ENCODE measurements at regions not wholly inside any gene's neighbourhood (a gene's known extent, or its start where the extent isn't known, plus 50 kb on each side); places are given as distances from the start of the nearest gene placed in this dataset.
"Not testable (repeated sequence)": the region's sequence is repeated elsewhere in the genome, so short reads cannot be mapped to it uniquely, and the experiment has no call there.

GRCh38 chr5:15383469-15383868 is 116.5 kb upstream of the FBXL7 start:
- peak; percentile 21 for DNase-seq

DNA sequence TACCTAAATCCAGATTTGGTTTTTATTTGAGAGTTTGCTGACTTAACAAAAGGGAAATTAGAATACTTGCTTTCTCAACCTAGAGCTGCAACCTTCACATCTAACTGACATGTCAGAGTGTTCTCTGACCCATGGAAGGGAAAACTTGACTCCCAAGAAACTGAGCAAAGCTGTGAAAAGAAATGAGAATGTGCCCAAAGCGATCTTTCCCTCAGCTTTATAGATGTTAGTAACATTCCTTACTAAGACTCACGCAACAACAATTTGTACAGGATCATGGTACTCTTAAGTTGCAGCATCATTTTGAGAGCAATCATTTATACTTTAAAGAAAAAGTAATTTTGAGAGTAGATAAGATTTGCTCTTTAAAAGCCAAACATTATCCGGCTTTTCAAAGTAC is 117.0 kb upstream of the FBXL7 start:
- no peak for DNase-seq

DNA sequence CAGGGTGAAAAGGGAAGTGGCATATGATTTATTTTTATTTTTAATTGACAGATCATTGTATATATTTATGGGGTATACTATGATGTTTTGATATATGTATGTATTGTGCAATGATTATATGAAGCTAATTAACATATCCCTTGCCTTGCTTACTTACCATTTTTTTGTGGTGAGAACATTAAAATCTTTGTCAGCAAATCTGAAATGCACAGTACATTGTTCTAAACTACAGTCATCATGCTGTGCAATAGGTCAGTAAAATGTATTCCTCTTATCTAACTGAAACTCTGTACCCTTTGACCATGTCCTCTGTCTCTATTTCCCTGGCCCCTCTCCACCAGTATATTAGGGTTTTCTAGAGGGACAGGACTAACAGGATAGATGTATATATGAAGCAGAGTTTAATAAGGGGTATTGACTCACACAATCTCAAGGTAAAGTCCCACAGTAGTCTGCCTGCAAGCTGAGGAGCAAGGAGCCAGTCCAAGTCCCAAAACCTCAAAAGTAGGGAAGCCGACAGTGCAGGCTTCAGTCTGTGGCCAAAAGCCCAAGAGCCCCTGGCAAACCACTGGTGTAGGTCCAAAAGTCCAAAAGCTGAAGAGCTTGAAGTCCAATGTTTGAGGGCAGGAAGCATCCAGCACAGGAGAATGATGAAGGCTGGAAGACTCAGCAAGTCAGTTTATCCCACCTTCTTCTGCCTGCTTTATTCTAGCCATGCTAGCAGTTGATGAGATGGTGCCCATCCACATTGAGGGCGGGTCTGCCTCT is 122.2 kb upstream of the FBXL7 start:
- no peak for DNase-seq

DNA sequence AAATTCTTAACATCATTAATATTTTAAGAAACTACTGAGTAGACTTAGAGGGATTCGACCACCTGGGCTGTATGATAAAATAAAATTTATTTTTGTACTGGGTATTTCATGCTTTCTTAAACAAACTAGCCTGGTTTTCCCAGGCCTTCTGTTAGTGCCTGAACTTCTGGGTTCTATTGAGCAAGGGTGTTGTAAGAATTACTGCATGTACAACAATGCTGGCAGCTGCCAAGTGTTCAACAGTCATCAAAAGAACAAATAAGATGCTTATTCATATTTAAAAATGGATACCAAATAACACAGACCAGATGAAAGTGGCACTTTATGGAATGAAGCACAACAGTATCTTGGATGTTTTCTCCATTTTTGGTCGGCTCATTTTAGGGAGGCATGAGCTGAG is 123.2 kb upstream of the FBXL7 start:
- no peak for DNase-seq

DNA sequence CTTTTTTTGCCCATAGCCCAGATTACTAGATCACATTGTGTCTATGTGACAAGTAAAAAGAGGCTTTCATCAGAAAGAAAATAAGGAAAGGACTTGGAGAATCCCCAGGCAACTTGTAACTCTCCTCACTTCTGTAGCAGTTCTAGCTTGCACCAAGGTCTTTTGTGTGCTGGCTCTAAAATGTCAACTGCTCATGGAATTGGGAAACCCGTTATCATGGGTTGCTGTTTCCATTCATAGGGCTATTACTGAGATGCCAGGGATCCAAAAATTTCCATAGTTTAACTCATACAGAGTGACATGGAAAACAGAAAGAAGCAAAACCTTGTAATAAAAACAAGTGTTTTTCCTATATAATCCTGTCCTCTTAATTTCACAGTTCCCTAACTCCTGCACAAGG is 123.9 kb upstream of the FBXL7 start:
- DNase-seq = no peak

- no peak for DNase-seq
Observed at GRCh38 chr5:15375559-15375958, 124.4 kb upstream of the FBXL7 start.

GRCh38 chr5:15374886-15375285 is 125.1 kb upstream of the FBXL7 start:
- no peak for DNase-seq

GRCh38 chr5:15373151-15373550 is 126.8 kb upstream of the FBXL7 start:
- DNase-seq = no peak

DNA sequence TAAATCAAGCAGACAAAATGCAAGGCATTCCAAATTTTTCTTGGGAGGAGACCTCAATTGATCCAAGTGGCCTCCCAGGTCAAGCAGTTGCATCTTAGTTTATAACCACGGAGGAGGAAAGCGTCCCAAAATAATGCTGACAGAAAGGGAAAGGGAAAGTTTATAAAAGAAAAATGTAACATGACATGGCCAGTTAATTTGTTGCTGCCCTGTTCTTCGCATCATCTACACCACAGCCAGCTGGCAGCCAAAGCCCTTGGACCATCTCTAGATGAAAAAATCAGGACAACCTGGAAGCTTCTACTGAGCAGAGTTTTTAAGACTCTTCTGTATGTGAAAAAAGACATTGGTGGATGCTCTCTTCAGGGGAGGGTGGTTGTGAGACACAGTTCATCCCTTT is 128.8 kb upstream of the FBXL7 start:
- DNase-seq = peak; percentile 37

GRCh38 chr5:15368835-15369234 is 131.1 kb upstream of the FBXL7 start:
- DNase-seq = no peak

- no peak for DNase-seq
Observed at GRCh38 chr5:15367489-15367888, 132.5 kb upstream of the FBXL7 start.

GRCh38 chr5:15366676-15367391 is 133.1 kb upstream of the FBXL7 start:
- peak; percentile 40 for DNase-seq

GRCh38 chr5:15365070-15365469 is 134.9 kb upstream of the FBXL7 start:
- DNase-seq = no peak

- DNase-seq = no peak
Observed at GRCh38 chr5:15363601-15364000, 136.4 kb upstream of the FBXL7 start.

GRCh38 chr5:15357092-15357453 is 142.9 kb upstream of the FBXL7 start:
- DNase-seq = not testable (repeated sequence)

DNA sequence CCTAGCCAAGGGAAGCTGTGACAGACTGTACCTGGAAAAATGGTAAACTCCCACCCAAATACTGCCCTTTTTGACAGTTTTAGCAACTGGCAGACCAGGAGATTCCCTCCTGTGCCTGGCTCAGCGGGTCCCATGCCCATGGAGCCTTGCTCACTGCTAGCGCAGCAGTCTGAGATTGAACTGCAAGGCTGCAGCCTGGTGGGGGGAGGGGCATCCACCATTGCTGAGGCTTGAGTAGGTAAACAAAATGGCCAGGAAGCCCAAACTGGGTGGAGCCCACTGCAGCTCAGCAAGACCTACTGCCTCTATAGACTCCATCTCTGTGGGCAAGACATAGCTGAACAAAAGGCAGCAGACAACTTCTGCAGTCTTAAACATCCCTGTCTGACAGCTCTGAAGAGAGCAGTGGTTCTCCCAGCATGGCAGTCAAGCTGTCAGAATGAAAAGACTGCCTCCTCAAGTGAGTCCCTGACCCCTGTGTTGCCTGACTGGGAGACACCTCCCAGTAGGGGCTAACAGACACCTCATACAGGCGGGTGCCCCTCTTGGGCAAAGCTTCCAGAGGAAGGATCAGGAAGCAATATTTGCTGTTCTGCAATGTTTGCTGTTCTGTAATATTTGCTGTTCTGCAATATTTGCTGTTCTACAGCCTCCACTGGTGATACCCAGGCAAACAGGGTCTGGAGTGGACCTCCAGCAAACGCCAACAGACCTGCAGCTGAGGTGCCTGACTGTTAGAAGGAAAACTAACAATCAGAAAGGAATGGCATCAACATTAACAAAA is 143.5 kb upstream of the FBXL7 start:
- not testable (repeated sequence) for DNase-seq

DNA sequence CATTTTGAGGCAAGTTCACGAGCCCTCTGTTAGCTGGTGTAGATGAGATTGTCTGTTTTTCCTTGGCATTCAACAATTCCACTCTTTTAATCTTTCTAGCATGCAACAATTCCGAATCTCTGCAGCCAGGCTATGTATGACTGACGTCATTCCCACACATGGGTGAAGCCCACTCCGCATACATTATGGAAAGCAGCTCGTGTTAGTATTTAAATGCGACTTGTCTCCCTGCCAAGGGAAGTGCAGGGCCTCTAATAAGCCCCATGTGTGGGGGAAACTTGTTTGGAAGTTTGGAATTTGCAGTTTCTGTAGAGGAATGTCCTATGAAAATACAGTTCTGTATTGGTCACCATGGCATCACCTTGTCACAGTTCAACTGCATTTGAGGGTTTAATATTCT is 146.0 kb upstream of the FBXL7 start:
- peak; percentile 72 for DNase-seq

- no peak for DNase-seq
Observed at GRCh38 chr5:15353086-15353645, 146.8 kb upstream of the FBXL7 start.

DNA sequence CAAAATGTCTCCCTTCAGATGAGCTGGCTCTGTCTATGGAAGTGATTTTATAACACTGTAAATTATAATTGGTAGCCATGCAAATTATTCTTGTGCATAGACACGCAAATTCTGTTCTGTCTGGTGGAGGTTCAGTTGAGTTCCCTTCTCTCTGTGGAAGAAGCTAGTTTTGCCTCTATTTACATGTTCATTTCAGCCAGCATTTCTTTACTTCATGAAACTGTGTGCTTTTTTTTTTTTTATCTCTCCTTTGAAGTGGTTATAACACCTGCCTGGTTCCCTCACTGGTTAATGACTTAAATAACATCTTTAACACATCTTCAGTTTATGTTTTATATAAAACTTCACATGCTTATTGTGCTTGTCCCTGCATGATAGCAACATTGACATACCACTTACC is 149.4 kb upstream of the FBXL7 start:
- no peak for DNase-seq

DNA sequence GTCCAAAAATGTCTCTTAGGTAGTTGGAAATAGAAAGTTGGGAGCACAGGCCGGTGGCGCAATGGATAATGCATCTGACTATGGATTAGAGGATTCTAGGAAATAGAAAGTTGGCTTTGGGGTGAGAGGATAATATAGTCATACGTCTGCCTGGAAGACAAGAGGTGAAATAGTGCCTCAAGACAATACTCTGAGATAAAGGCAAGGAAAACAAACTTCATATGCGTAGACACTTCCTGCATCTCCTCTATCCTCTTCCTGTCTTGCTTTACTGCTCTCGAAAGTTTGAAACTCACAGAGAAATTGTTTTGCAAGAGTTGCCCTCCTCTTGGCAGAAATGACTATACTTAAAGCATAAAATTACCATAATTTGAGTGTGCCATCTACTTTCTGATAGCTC is 153.2 kb upstream of the FBXL7 start:
- DNase-seq = no peak

GRCh38 chr5:15344954-15345353 is 155.0 kb upstream of the FBXL7 start:
- no peak for DNase-seq

- no peak for DNase-seq
Observed at GRCh38 chr5:15338546-15338945, 161.4 kb upstream of the FBXL7 start.

Measured in tongue (tissue), 1 donor.